Body of pancreas (tissue), 4 donors: ENCODE measurements at regions not wholly inside any gene's neighbourhood (a gene's known extent, or its start where the extent isn't known, plus 50 kb on each side); places are given as distances from the start of the nearest gene placed in this dataset.

ENCODE experiments used
- CTCF ChIP-seq, 7 experiments: fragments of 450-650 bp in 4 of 7; fragments of 200-600 bp in 3 of 7; sonication (generic) in 3 of 7; IDR thresholded peaks; one replicate each; pipeline ENCODE4 v1.5.1; 2016 to 2019; ENCODE audit warnings: antibody characterized with exemption in 7 of 7
- POLR2A ChIP-seq, 3 donors: fragments of 450-650 bp; IDR thresholded peaks; one replicate each; pipeline ENCODE4 v1.6.1; 2016; ENCODE audit warnings: antibody characterized with exemption in 3 of 3, mild to moderate bottlenecking in 2 of 3

DNA sequence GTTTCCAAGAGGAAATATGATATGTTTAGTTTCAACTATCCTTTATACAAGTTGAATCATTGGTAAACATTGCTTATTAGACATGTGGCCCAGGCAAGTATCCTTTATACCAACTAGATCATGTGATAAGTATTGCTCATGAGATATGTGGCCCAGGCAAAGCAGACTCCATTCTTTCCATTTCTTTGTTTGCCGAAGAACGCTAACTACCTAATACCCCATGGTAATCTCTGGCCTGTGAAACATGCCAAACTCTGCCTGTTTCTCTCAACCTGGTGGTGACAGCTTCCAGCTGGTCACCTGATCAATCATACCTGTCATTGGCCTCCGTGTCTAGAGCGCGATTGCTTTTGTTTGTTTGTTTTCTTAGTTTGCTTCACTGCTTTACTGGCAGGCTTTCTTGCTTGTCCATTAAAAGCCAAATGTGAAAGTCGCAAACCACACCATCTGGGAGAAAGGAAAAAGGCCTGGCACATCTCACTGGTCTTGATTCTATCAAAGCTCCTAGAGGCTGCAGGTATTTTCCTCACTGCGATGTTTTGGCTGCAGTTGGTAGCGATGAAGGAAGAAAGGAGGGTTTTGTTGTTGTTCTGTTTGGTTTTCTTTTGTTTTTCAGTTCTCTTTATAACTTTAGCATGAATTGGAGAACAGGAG is 686.2 kb downstream of the KCNJ2 start:
- no peak for TF ChIP-seq CTCF (IDR thresholded peaks at IDR 0.05)
- TF ChIP-seq POLR2A (IDR thresholded peaks at IDR 0.05) = no peak
